IMR-90 (cell line): ENCODE measurements at regions not wholly inside any gene's neighbourhood (a gene's known extent, or its start where the extent isn't known, plus 50 kb on each side); places are given as distances from the start of the nearest gene placed in this dataset.

Experiments used
- ATAC-seq: fragments of 200-7000 bp; cut with Tn5 transposase; 2 replicates; pipeline ENCODE4 v1.9.1; 2020; ENCODE audit warnings: low read depth, mild to moderate bottlenecking, moderate library complexity
- BruUV-seq: library from RNA; stranded (reverse); fragments of 400-500 nt; replicated peaks from 2 replicates; lab custom pipeline; 2021; lab: Mats Ljungman, UMichigan
- CTCF ChIA-PET: fragments of 300-600 bp; formaldehyde crosslinking; extraction: SDS; loops from one replicate; lab custom pipeline; 2021; ENCODE audit warnings: antibody characterized with exemption; lab: Yijun Ruan, JAX
- POLR2A ChIA-PET: fragments of 300-600 bp; sonication (Branson Sonifier 250); formaldehyde crosslinking; loops from one replicate; lab custom pipeline; 2022; ENCODE audit warnings: antibody characterized with exemption; ENCODE audit not compliant: unreplicated experiment; lab: Charles Lee
- DNase-seq: peaks from one replicate; pipeline ENCODE4 v3.0.0; 2013
- H2AFZ ChIP-seq: replicated peaks from 2 replicates; pipeline ENCODE3; 2013; ENCODE audit warnings: low read length, mild to moderate bottlenecking; ENCODE audit not compliant: poor library complexity
- H2AK5ac ChIP-seq: 2 replicates; pipeline ENCODE4 v1.6.1; 2013; ENCODE audit warnings: low read depth, low read length, inconsistent platforms
- H2AK9ac ChIP-seq: replicated peaks from 2 replicates; pipeline ENCODE3; 2013; ENCODE audit warnings: mild to moderate bottlenecking, low read depth, low read length, moderate library complexity; ENCODE audit not compliant: poor library complexity
- H2BK120ac ChIP-seq: 2 replicates; pipeline ENCODE4 v1.6.1; 2013; ENCODE audit warnings: low read depth, low read length, inconsistent platforms
- H2BK15ac ChIP-seq: 3 replicates; pipeline ENCODE4 v1.6.1; 2013; ENCODE audit warnings: low read depth, low read length, inconsistent platforms
- H2BK20ac ChIP-seq: 2 replicates; pipeline ENCODE4 v1.6.1; 2013; ENCODE audit warnings: low read depth, mild to moderate bottlenecking, inconsistent platforms, low read length, moderate library complexity
- H2BK5ac ChIP-seq: 2 replicates; pipeline ENCODE4 v1.6.1; 2013; ENCODE audit warnings: mild to moderate bottlenecking, low read depth, low read length, inconsistent platforms; ENCODE audit not compliant: poor library complexity, severe bottlenecking
- H3K14ac ChIP-seq: replicated peaks from 2 replicates; pipeline ENCODE4 v1.6.1; 2013; ENCODE audit warnings: low read depth, low read length, inconsistent platforms
- H3K18ac ChIP-seq: 2 replicates; pipeline ENCODE4 v1.6.1; 2013; ENCODE audit warnings: low read depth, low read length, control low read depth
- H3K23ac ChIP-seq: 2 replicates; pipeline ENCODE4 v1.6.1; 2013; ENCODE audit warnings: low read depth, low read length, inconsistent platforms
- H3K27ac ChIP-seq: 2 replicates; pipeline ENCODE4 v1.5.1; 2013; ENCODE audit warnings: mild to moderate bottlenecking, control low read depth, low read length; ENCODE audit not compliant: insufficient read depth
- H3K27me3 ChIP-seq: 2 replicates; pipeline ENCODE4 v1.6.1; 2013; ENCODE audit warnings: low read length; ENCODE audit not compliant: control insufficient read depth, insufficient read depth
- H3K36me3 ChIP-seq: 2 replicates; pipeline ENCODE4 v1.6.1; 2013; ENCODE audit warnings: low read length, mixed read lengths; ENCODE audit not compliant: control insufficient read depth, insufficient read depth
- H3K4ac ChIP-seq: 2 replicates; pipeline ENCODE4 v1.6.1; 2013; ENCODE audit warnings: low read depth, low read length, inconsistent platforms
- H3K4me1 ChIP-seq: 2 replicates; pipeline ENCODE4 v1.6.1; 2013; ENCODE audit warnings: low read length, mixed read lengths; ENCODE audit not compliant: control insufficient read depth, insufficient read depth
- H3K4me2 ChIP-seq: 2 replicates; pipeline ENCODE4 v1.6.1; 2013; ENCODE audit warnings: low read depth, mild to moderate bottlenecking, control low read depth, low read length, moderate library complexity
- H3K4me3 ChIP-seq: 2 replicates; pipeline ENCODE4 v1.5.1; 2013; ENCODE audit warnings: low read depth, mild to moderate bottlenecking, control low read depth, low read length, moderate library complexity; ENCODE audit not compliant: insufficient read depth
- H3K56ac ChIP-seq: 2 replicates; pipeline ENCODE4 v1.6.1; 2013; ENCODE audit warnings: low read length, inconsistent platforms; ENCODE audit not compliant: insufficient read depth; ENCODE audit errors: extremely low read depth
- H3K79me1 ChIP-seq, 2 experiments: 2 replicates each; pipeline ENCODE4 v1.6.1; 2013; ENCODE audit warnings: low read length in 2 of 2, inconsistent platforms in 1 of 2, low read depth in 1 of 2
- H3K9ac ChIP-seq: 2 replicates; pipeline ENCODE4 v1.6.1; 2013; ENCODE audit warnings: low read depth, low read length, control low read depth
- H3K9me1 ChIP-seq: 2 replicates; pipeline ENCODE4 v1.6.1; 2013; ENCODE audit warnings: low read length, inconsistent platforms; ENCODE audit not compliant: insufficient read depth
- H3K9me3 ChIP-seq: 2 replicates; pipeline ENCODE4 v1.6.1; 2013; ENCODE audit warnings: low read length; ENCODE audit not compliant: control insufficient read depth, insufficient read depth
- H4K20me1 ChIP-seq: 2 replicates; pipeline ENCODE4 v1.6.1; 2013; ENCODE audit warnings: low read length, inconsistent platforms; ENCODE audit not compliant: insufficient read depth
- H4K5ac ChIP-seq: 2 replicates; pipeline ENCODE4 v1.6.1; 2013; ENCODE audit warnings: mild to moderate bottlenecking, low read depth, low read length, control low read depth
- H4K8ac ChIP-seq, 2 experiments: 2 replicates each; pipeline ENCODE4 v1.6.1; 2013; ENCODE audit warnings: low read depth in 2 of 2, low read length in 2 of 2, control low read depth in 1 of 2, inconsistent platforms in 1 of 2
- H4K91ac ChIP-seq: 2 replicates; pipeline ENCODE4 v1.6.1; 2013; ENCODE audit warnings: low read depth, low read length, inconsistent platforms; ENCODE audit not compliant: insufficient read depth
- BHLHE40 ChIP-seq: fragments of 150-350 bp; IDR thresholded peaks from 2 replicates; pipeline ENCODE4 v1.6.1; 2016; ENCODE audit warnings: mild to moderate bottlenecking, low read depth, low read length
- CEBPB ChIP-seq: IDR thresholded peaks from 2 replicates; pipeline ENCODE4 v1.6.1; 2012; ENCODE audit warnings: low read depth, low read length, improper control_type of control experiment
- CHD1 ChIP-seq: IDR thresholded peaks from 2 replicates; pipeline ENCODE4 v1.6.1; 2012; ENCODE audit warnings: low read depth, low read length, improper control_type of control experiment
- CTCF ChIP-seq: conservative IDR thresholded peaks from 2 replicates; pipeline ENCODE4 v1.5.1; 2012; ENCODE audit warnings: mild to moderate bottlenecking, low read depth, low read length, improper control_type of control experiment
- ELK1 ChIP-seq: fragments of 150-350 bp; IDR thresholded peaks from 2 replicates; pipeline ENCODE4 v1.6.1; 2016; ENCODE audit warnings: low read depth, mild to moderate bottlenecking, low read length, moderate library complexity, borderline replicate concordance
- FOS ChIP-seq: fragments of 150-350 bp; IDR thresholded peaks from 2 replicates; pipeline ENCODE4 v1.6.1; 2016; ENCODE audit warnings: low read depth, low read length
- MAFK ChIP-seq: IDR thresholded peaks from 2 replicates; pipeline ENCODE4 v1.6.1; 2012; ENCODE audit warnings: low read depth, low read length, improper control_type of control experiment
- MAZ ChIP-seq: IDR thresholded peaks from 2 replicates; pipeline ENCODE4 v1.6.1; 2012; ENCODE audit warnings: low read depth, mild to moderate bottlenecking, low read length, improper control_type of control experiment, moderate library complexity, borderline replicate concordance
- MXI1 ChIP-seq: IDR thresholded peaks from 2 replicates; pipeline ENCODE4 v1.6.1; 2012; ENCODE audit warnings: low read depth, mild to moderate bottlenecking, low read length, moderate library complexity, borderline replicate concordance
- NFE2L2 ChIP-seq: fragments of 150-350 bp; IDR thresholded peaks from 2 replicates; pipeline ENCODE4 v1.6.1; 2016; ENCODE audit warnings: low read depth, mild to moderate bottlenecking, low read length
- POLR2A ChIP-seq: IDR thresholded peaks from 2 replicates; pipeline ENCODE4 v1.6.1; 2012; ENCODE audit warnings: mild to moderate bottlenecking, low read depth, low read length
- RAD21 ChIP-seq: IDR thresholded peaks from 2 replicates; pipeline ENCODE4 v1.6.1; 2012; ENCODE audit warnings: low read length, improper control_type of control experiment
- RCOR1 ChIP-seq: IDR thresholded peaks from 2 replicates; pipeline ENCODE4 v1.6.1; 2012; ENCODE audit warnings: mild to moderate bottlenecking, low read length, improper control_type of control experiment; ENCODE audit not compliant: insufficient replicate concordance
- RFX5 ChIP-seq: IDR thresholded peaks from 2 replicates; pipeline ENCODE4 v1.8.0; 2012; ENCODE audit warnings: low read depth, mild to moderate bottlenecking, low read length, moderate library complexity
- SMC3 ChIP-seq: fragments of 150-350 bp; IDR thresholded peaks from 2 replicates; pipeline ENCODE4 v1.6.1; 2016; ENCODE audit warnings: low read depth, mild to moderate bottlenecking, antibody characterized with exemption, low read length, moderate library complexity
- USF2 ChIP-seq: fragments of 150-350 bp; IDR thresholded peaks from 2 replicates; pipeline ENCODE4 v1.6.1; 2017; ENCODE audit warnings: mild to moderate bottlenecking, antibody characterized with exemption, low read length, low read depth
- WGBS, 2 experiments: methylation state at CpG; one replicate each; pipeline versions ENCODE4 v1.1.5 to v1.1.7; 2013; ENCODE audit warnings: missing lambda C conversion rate in 2 of 2; ENCODE audit not compliant: insufficient read length in 1 of 2; ENCODE audit errors: extremely low coverage in 2 of 2; 5-methylcytosine and 5-hydroxymethylcytosine counted together
- dilution Hi-C: fragments of 300-500 bp; cut with HindIII; formaldehyde crosslinking; loops from one replicate; pipeline ENCODE4 v1.14.3; 2018; ENCODE audit warnings: low sequenced_read_pairs; ENCODE audit not compliant: unreplicated experiment
- in situ Hi-C: fragments of 300-500 bp; cut with MboI; formaldehyde crosslinking; loops from 3 replicates; pipeline ENCODE4 v1.14.3; 2019; ENCODE audit warnings: low sequenced_read_pairs, inconsistent platforms, mixed read lengths
- intact Hi-C: fragments of 100-400 bp; cut with micrococcal nuclease; formaldehyde crosslinking; loops from 2 replicates; pipeline ENCODE4 v1.10.0; 2022

GRCh38 chr14:34051966-34052657 lies 101.2 kb upstream of the EGLN3 start:
- no peak overlapping the region for H3K4me2 ChIP-seq
- H2BK5ac ChIP-seq: no peak overlapping the region
- BruUV-seq: no TSS peak
- no peak overlapping the region for H3K9ac ChIP-seq
- no peak overlapping the region for H4K8ac ChIP-seq
- no peak overlapping the region for H3K18ac ChIP-seq
- ChIA-PET POLR2A (no interaction called here), CTCF (interaction anchor here (0.6 kb wide), 1 partner anchor 1831 kb away, joined by 3 read pairs; no protein-coding TSS in a partner anchor)
- H3K9me1 ChIP-seq: no peaks in the 10 kb centered on the region
- no peak overlapping the region for H3K23ac ChIP-seq
- H2AK5ac ChIP-seq: no peak overlapping the region
- H3K56ac ChIP-seq: no peak overlapping the region
- H2BK120ac ChIP-seq: no peak overlapping the region
- H3K27ac ChIP-seq: no peak overlapping the region
- no peaks in the 10 kb centered on the region for H4K20me1 ChIP-seq
- no peak for DNase-seq
- in situ Hi-C loops: no loop called here
- 100% methylated on average over 1 of the region's 5 CpGs; no CpG with 5 or more reads in 1 of the 2 experiments for WGBS, 2 experiments
- no peak overlapping the region for H2AK9ac ChIP-seq
- no peak overlapping the region for H3K4me3 ChIP-seq
- no peaks in the 10 kb centered on the region for H3K9me3 ChIP-seq
- no peaks in the 10 kb centered on the region; the same call in 1 of the 2 replicates for H3K27me3 ChIP-seq
- no peak overlapping the region for H3K4ac ChIP-seq
- H4K5ac ChIP-seq: no peak overlapping the region
- no peak overlapping the region for H4K91ac ChIP-seq
- no peak overlapping the region for H3K14ac ChIP-seq
- no peaks in the 10 kb centered on the region for H3K79me1 ChIP-seq
- H2AFZ ChIP-seq: no peak overlapping the region
- no peak overlapping the region for H2BK20ac ChIP-seq
- no peak overlapping the region for H2BK15ac ChIP-seq
- no peaks in the 10 kb centered on the region for H3K4me1 ChIP-seq
- TF ChIP-seq CTCF (no peak), RCOR1 (no peak), RAD21 (no peak), FOS (no peak), ELK1 (no peak), MAZ (no peak), CEBPB (no peak), BHLHE40 (no peak), SMC3 (no peak), POLR2A (no peak), NFE2L2 (no peak), RFX5 (no peak), MAFK (no peak), MXI1 (no peak), USF2 (no peak), CHD1 (no peak)
- no peak for ATAC-seq
- H3K36me3 ChIP-seq: no peaks in the 10 kb centered on the region
- dilution Hi-C loops: no loop called here
- intact Hi-C loops: no loop called here
